Vagina (tissue), 2 donors: ENCODE measurements at regions not wholly inside any gene's neighbourhood (a gene's known extent, or its start where the extent isn't known, plus 50 kb on each side); places are given as distances from the start of the nearest gene placed in this dataset.

Experiments
- DNase-seq, 2 donors: peaks; one replicate each; pipeline ENCODE4 v3.0.0-alpha.2; 2017; ENCODE audit errors: extremely low spot score in 2 of 2
- H3K27ac ChIP-seq: fragments of 200-600 bp; sonication (generic); one replicate; pipeline ENCODE4 v1.5.1; 2019
- H3K27me3 ChIP-seq: fragments of 200-600 bp; sonication (generic); one replicate; pipeline ENCODE4 v1.5.1; 2019
- H3K36me3 ChIP-seq, 2 donors: fragments of 200-600 bp; sonication (generic); one replicate each; pipeline ENCODE4 v1.5.1; 2017 to 2019
- H3K4me1 ChIP-seq: fragments of 200-600 bp; sonication (generic); one replicate; pipeline ENCODE4 v1.5.1; 2019
- H3K4me3 ChIP-seq, 2 donors: fragments of 200-600 bp; sonication (generic); 1 replicate in 1 of 2; 2 replicates in 1 of 2; pipeline ENCODE4 v1.5.1; 2016 to 2019
- H3K9me3 ChIP-seq: fragments of 200-600 bp; sonication (generic); one replicate; pipeline ENCODE4 v1.5.1; 2019
- CTCF ChIP-seq, 3 experiments: fragments of 450-650 bp in 2 of 3; fragments of 200-600 bp in 1 of 3; sonication (generic) in 1 of 3; IDR thresholded peaks; one replicate each; pipeline ENCODE4 v1.5.1; 2017 to 2019; ENCODE audit warnings: antibody characterized with exemption in 3 of 3, mild to moderate bottlenecking in 2 of 3, moderate library complexity in 2 of 3
- POLR2A ChIP-seq, 2 donors: fragments of 450-650 bp; IDR thresholded peaks; one replicate each; pipeline ENCODE4 v1.6.1; 2017; ENCODE audit warnings: antibody characterized with exemption in 2 of 2, mild to moderate bottlenecking in 2 of 2, moderate library complexity in 2 of 2
- POLR2AphosphoS5 ChIP-seq, 2 donors: sonication (generic); formaldehyde crosslinking; IDR thresholded peaks; one replicate each; pipeline ENCODE4 v1.9.0; 2017; ENCODE audit warnings: antibody characterized with exemption in 2 of 2, mild to moderate bottlenecking in 2 of 2, low read depth in 1 of 2; ENCODE audit not compliant: insufficient read depth in 1 of 2
- intact Hi-C: fragments of 100-400 bp; cut with DNase I; formaldehyde crosslinking; loops from one replicate; pipeline ENCODE4 v1.15.1; 2023

DNA sequence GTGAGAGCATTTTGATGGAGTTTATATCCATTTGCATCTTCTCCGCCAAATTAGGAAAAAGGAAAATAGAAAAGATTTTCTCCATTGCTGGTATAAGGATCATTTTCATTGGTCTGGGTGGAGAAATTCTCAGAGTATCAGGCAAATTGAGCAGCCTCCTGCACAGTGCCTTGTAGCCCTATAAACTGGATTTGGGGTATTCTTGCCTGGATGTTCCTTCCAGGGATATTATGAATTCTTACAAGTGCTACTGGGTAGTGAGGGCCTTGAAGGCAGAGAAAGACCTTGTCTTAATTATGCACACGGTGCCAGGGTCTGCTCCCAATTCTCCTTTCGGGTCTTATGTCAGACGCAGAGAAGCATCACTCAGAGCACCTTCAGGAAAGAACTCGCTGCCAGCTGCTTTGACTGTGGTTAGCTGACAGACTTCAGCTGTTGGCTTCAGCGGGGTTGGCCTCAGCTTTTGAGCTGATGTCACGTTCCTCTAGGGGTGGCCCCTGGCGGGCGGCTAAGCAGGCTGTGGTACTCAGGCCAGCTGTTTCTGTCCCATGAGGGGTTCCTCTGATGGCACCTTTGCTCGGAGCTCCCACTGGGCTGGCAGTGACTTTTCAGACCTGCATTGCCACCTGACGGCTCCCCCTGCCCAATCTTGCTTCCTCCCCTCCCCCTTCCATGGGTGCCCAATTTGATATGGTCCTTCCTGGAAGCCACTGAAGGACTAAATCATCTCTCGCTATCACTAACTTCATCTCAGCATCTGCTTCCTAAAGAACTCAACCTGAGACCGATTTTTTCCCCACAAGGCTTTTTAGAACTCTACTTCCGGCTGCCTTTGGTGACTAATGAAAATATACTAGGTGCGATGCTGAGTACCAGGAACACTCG lies 519.5 kb downstream of the BCOR start:
- H3K36me3 ChIP-seq, result no peaks in the 10 kb centered on the region
- H3K27ac ChIP-seq, result no peak overlapping the region
- H3K27me3 ChIP-seq, result no peaks in the 10 kb centered on the region
- H3K4me1 ChIP-seq, result no peaks in the 10 kb centered on the region
- no peaks in the 10 kb centered on the region for H3K9me3 ChIP-seq
- intact Hi-C loops, result no loop called here
- DNase-seq, result no peak
- H3K4me3 ChIP-seq, result peak overlapping the region in 1 of 2 donors; percentile 10
- no peak for TF ChIP-seq POLR2A (IDR thresholded peaks at IDR 0.05)
- no peak for TF ChIP-seq POLR2AphosphoS5 (IDR thresholded peaks at IDR 0.05; ENCODE audit: insufficient read depth in 1 of 2, low read depth in 1 of 2)
- TF ChIP-seq CTCF (IDR thresholded peaks at IDR 0.05), result no peak

DNA sequence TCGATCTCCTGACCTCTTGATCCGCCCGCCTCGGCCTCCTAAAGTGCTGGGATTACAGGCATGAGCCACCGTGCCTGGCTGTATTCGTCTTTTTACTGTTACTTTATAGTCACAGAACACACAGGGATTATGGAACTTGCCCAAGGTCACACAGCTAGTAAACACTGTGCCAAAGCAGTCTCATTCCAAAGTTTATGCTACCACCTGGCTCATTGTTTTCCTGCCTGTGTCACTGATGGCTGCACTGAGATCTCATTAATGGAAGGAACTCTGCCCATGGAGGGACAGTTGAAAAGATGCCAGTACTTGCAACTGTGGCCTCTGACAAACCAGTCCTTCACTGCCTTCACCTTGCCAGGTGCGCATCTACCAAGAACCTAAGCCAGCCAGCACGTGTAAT lies 517.7 kb downstream of the BCOR start:
- H3K36me3 ChIP-seq, result no peaks in the 10 kb centered on the region
- no peaks in the 10 kb centered on the region for H3K27me3 ChIP-seq
- no peak overlapping the region for H3K4me3 ChIP-seq
- no peaks in the 10 kb centered on the region for H3K4me1 ChIP-seq
- no peak overlapping the region for H3K27ac ChIP-seq
- no peaks in the 10 kb centered on the region for H3K9me3 ChIP-seq
- intact Hi-C loops, result no loop called here
- TF ChIP-seq POLR2AphosphoS5 (IDR thresholded peaks at IDR 0.05; ENCODE audit: insufficient read depth in 1 of 2, low read depth in 1 of 2), result no peak
- no peak for TF ChIP-seq CTCF (IDR thresholded peaks at IDR 0.05)
- no peak for TF ChIP-seq POLR2A (IDR thresholded peaks at IDR 0.05)
- no peak for DNase-seq

DNA sequence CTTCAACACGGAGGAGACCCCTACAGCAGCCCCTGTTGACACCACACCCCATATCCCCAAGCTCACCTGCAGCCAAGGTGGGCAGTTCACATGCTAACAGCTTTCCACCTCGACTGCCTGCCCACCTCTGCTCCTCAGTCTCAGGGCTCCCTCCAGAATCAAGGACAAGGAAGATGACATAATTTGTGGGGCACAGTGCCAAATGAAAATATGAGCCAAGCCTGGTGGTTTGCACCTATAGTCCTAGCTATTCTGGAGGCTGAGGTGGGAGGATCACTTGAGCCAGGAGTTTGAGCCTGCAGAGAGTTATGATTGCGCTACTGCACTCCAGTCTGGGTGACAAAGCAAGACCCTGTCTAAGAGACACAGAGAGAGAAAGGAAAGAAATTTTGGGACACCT lies 516.3 kb downstream of the BCOR start:
- DNase-seq, result no peak
- H3K4me3 ChIP-seq, result no peak overlapping the region
- no peaks in the 10 kb centered on the region for H3K4me1 ChIP-seq
- H3K27ac ChIP-seq, result no peak overlapping the region
- H3K27me3 ChIP-seq, result no peaks in the 10 kb centered on the region
- no peaks in the 10 kb centered on the region for H3K36me3 ChIP-seq
- no peak for TF ChIP-seq POLR2A (IDR thresholded peaks at IDR 0.05)
- no peak for TF ChIP-seq POLR2AphosphoS5 (IDR thresholded peaks at IDR 0.05; ENCODE audit: insufficient read depth in 1 of 2, low read depth in 1 of 2)
- no peak for TF ChIP-seq CTCF (IDR thresholded peaks at IDR 0.05)
- H3K9me3 ChIP-seq, result no peaks in the 10 kb centered on the region
- intact Hi-C loops, result no loop called here

GRCh38 chrX:39582091-39582490 lies 515.7 kb downstream of the BCOR start:
- TF ChIP-seq POLR2A (IDR thresholded peaks at IDR 0.05), result no peak
- no peak for TF ChIP-seq CTCF (IDR thresholded peaks at IDR 0.05)
- no peak for TF ChIP-seq POLR2AphosphoS5 (IDR thresholded peaks at IDR 0.05; ENCODE audit: insufficient read depth in 1 of 2, low read depth in 1 of 2)
- no peak for DNase-seq
- Histone ChIP-seq H3K27me3 (no peaks in the 10 kb centered on the region), H3K9me3 (no peaks in the 10 kb centered on the region), H3K36me3 (no peaks in the 10 kb centered on the region), H3K27ac (no peak overlapping the region), H3K4me1 (no peaks in the 10 kb centered on the region), H3K4me3 (no peak overlapping the region)
- intact Hi-C loops, result no loop called here

DNA sequence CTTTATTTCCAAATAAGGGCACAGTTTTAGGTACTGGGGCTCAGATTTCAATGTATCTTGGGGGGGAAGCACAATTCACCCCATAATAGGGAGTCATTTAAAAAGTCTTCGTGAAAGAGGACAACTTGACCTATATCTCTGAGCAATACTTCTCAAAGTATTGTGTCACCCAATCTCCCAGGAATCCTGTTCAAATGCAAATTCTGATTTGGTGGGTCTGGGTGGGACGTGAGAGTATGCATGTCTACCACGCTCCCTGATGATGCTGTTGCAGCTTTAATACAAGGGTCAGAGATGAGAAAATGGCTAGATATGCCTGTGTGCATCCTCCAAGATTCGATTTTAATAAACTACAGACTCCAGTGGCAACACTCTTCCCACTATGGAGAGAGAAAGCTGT lies 514.8 kb downstream of the BCOR start:
- intact Hi-C loops, result no loop called here
- H3K4me1 ChIP-seq, result no peaks in the 10 kb centered on the region
- H3K27ac ChIP-seq, result no peak overlapping the region
- no peak overlapping the region for H3K4me3 ChIP-seq
- H3K27me3 ChIP-seq, result no peaks in the 10 kb centered on the region
- TF ChIP-seq POLR2A (IDR thresholded peaks at IDR 0.05), result no peak
- no peak for TF ChIP-seq POLR2AphosphoS5 (IDR thresholded peaks at IDR 0.05; ENCODE audit: insufficient read depth in 1 of 2, low read depth in 1 of 2)
- TF ChIP-seq CTCF (IDR thresholded peaks at IDR 0.05), result no peak
- no peak for DNase-seq
- no peaks in the 10 kb centered on the region for H3K9me3 ChIP-seq
- H3K36me3 ChIP-seq, result no peaks in the 10 kb centered on the region
